ENCODE measurements at regions not wholly inside any gene's neighbourhood (a gene's known extent, or its start where the extent isn't known, plus 50 kb on each side); places are given as distances from the start of the nearest gene placed in this dataset.
A peak's percentile ranks its signal among the peaks of the same experiment; 100 is the strongest.
"Not testable (repeated sequence)": the region's sequence is repeated elsewhere in the genome, so short reads cannot be mapped to it uniquely, and the experiment has no call there.

- no peak for DNase-seq (ENCODE audit: low spot score)
Observed at GRCh38 chr5:155116456-155117251, 103.1 kb downstream of the KIF4B start.

DNA sequence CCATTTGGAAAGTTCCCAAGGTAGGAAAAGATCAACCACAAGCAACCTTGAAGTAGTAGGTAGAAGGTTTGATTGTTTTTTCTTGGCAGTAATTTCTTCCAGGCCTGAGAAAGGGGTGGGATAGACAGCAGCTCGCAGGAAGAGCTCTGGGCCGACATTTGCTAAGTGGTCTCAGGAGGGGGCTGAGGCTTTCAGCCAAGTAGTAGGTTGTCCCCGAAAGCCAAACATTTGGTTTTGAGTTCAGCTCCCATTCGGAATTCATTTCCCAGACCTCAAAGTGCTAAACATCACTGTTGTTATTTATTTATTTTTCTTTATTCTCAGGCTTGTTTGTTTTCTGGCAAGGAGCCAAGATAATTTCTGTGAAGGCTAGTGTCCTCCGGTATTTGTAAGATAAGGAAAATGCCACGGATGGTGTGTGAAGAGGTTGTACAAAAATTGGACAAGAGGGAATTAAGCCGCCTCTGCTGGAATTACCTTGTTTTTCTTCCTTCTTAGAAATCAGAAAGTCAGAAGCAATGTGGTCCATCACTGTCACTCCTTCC, 112.1 kb downstream of the KIF4B start:
- no peak for DNase-seq (ENCODE audit: low spot score)

DNA sequence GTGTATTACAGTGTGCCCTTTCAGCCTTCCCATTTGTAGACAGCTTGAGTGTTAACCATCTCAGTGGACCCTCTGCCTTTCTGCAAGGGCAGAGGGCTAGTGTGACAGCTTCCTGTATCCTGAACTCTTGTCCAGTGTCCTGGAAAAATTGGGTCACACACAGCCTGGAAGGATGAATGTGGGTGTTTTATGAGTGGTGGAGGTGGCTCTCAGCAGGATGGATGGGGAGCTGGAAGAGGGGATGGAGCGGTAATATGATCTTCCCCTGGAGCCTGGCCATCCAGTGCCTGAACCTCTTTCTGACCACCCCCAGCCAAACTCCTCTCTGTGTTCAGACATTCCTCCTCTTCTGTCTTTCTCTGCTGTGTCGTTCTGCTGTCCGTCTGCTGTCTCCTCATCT, 113.0 kb downstream of the KIF4B start:
- no peak for DNase-seq (ENCODE audit: low spot score)

DNA sequence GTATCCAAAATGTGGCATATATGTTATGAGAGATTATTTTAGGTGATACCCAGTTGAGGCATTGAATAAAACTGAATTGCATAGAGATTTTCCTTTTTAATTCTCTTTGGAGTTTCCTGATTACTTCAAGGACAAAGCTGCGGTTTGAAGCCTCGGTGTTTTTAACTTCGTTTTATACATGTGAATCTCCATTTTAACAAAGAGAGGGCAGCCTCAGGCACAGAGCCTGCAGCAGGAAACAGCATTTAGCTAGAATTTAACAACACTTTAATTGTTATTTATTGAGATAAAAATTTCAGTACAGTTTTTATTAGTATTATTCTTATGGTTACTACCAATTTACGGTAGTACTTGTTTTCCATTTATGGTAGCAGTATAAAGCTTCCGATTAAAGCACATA, 114.0 kb downstream of the KIF4B start:
- no peak for DNase-seq (ENCODE audit: low spot score)

GRCh38 chr5:155128786-155129512, 115.4 kb downstream of the KIF4B start:
- DNase-seq (ENCODE audit: low spot score) = no peak

- DNase-seq (ENCODE audit: low spot score) = no peak
Observed at GRCh38 chr5:155129513-155129880, 115.9 kb downstream of the KIF4B start.

DNA sequence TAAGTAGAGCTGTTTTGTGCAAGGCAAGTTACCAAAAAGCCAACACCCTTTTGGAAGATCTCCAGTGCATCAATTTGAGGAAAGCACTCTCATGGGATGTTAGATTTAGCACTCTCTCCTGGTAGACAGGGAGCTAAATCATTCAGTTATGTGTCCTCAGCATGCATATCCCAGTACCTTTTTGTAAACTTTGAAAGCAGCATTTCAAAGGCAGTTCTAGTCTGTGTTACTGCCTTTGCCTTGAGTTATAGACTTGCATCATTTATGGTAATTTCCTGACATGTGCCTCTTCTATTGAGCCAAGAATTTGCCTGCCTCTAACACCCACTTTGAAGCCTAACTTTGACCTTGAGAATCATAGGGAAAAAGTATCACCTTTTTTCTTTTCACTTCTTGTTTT, 120.6 kb downstream of the KIF4B start:
- DNase-seq (ENCODE audit: low spot score) = no peak

- DNase-seq (ENCODE audit: low spot score) = no peak
Observed at GRCh38 chr5:155136216-155136850, 122.8 kb downstream of the KIF4B start.

- no peak for DNase-seq (ENCODE audit: low spot score)
Observed at GRCh38 chr5:155137683-155138082, 124.1 kb downstream of the KIF4B start.

GRCh38 chr5:155140646-155141045, 127.1 kb downstream of the KIF4B start:
- no peak for DNase-seq (ENCODE audit: low spot score)

- no peak for DNase-seq (ENCODE audit: low spot score)
Observed at GRCh38 chr5:155144956-155145355, 131.4 kb downstream of the KIF4B start.

- DNase-seq (ENCODE audit: low spot score) = peak; percentile 16
Observed at GRCh38 chr5:155147222-155147621, 133.7 kb downstream of the KIF4B start.

- no peak for DNase-seq (ENCODE audit: low spot score)
Observed at GRCh38 chr5:155148694-155149093, 135.1 kb downstream of the KIF4B start.

DNA sequence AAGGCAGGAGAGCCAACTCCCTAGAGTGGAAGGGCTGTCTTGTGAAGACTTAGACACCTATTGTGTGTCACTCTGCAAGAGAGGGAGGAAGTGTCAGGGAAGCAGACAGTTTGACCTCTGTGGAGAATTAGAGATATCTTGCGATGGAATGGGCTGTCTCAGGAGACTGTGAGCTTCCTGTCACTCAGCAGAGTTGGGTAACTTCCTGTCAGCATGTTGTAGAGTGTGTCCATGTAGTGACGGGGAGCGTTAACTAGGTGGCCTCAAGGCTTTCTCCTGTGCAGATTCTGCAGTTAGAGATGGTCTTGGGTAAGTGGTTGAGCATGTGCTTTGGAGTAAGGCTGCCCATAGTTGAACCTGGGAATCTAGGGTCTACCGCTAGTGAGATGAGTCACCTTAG, 136.5 kb downstream of the KIF4B start:
- no peak for DNase-seq (ENCODE audit: low spot score)

DNA sequence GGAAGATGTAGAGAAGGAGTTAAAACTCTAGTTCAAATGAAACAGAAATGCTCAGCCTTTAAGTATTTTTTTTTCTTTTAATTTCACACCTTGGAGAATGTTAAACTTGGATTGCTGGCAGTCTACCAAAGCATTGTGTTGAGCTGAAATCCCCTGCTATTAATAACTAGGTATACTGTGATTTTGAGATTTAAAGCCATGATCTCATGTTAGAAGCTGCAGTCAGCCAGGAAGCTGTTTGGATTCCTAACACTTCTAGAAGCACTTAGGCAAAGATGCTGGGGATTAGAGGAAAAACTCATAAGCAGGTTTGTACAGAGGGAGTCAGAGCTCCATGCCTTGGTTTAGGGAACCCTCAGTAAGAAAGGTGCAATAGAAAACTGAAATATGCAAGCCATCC, 141.4 kb downstream of the KIF4B start:
- no peak for DNase-seq (ENCODE audit: low spot score)

DNA sequence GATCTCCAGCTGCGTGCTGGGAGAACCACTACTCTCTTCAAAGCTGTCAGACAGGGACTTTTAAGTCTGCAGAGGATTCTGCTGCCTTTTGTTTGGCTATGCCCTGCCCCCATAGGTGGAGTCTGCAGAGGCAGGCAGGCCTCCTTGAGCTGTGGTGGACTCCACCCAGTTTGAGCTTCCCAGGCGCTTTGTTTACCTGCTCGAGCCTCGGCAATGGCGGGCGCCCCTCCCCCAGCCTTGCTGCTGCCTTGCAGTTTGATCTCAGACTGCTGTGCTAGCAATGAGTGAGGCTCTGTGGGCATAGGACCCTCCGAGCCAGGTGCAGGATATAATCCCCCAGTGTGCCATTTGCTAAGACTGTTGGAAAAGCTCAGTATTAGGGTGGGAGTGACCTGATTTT, 149.5 kb downstream of the KIF4B start:
- DNase-seq (ENCODE audit: low spot score) = not testable (repeated sequence)

DNA sequence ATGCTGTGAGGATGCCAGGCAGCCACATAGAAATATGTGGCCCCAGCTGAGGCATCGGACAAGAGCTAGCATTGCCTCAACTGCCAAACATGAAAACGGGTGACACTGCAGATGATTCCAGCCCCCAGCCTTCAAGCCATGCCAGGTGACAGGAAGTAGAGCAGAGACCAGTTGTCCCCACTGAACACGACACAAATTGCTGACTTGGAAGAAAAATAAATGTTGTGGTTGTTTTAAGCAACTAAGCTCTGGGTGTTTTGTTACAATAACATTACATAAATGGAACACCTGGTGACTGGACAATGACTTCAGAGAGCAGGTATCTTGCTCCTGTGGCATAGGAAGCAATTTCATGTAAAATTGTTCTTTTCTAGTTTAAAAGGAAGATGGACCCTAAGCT, 154.2 kb downstream of the KIF4B start:
- no peak for DNase-seq (ENCODE audit: low spot score)

- no peak for DNase-seq (ENCODE audit: low spot score)
Observed at GRCh38 chr5:155181542-155181941, 168.0 kb downstream of the KIF4B start.

DNA sequence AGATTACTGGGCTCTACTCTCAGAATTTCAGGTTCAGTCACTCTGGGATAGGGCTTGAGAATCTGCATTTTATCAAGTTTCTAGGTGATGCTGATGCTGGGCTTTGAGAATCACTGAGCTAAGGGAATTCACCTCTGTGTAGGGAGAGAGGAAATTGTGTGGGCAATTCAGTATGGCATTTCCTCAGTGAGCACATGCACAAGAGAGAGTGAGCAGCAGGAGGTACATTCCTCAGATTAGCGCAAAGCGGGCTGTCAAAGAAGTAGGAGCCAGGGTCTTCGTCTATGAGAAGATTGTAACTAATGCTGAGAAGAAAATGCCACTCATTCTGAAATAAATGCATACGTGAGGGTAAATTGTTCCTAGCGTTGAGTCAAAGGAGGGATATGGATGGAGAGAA, 175.9 kb downstream of the KIF4B start:
- no peak for DNase-seq (ENCODE audit: low spot score)

DNA sequence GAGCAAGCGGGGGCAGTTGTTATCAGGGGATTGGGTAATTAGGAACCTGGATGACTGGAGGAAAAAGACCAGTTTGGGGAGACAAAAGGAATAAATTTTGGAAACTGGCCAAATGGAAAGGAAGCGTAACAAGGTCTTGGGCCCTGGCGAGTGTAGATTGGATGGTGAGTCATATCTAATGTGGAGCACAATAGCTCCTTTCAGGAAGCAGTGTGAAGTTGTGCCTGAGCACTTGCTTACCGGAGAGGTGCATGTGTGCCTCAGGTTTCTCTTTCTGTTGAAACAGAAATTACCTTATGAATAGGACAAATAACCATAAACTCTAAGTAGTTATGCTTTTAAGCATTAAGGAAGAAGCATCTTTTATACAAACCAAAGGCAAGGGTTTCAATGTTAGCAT, 176.4 kb downstream of the KIF4B start:
- no peak for DNase-seq (ENCODE audit: low spot score)

GRCh38 chr5:155193029-155193428, 179.5 kb downstream of the KIF4B start:
- DNase-seq (ENCODE audit: low spot score) = no peak

DNA sequence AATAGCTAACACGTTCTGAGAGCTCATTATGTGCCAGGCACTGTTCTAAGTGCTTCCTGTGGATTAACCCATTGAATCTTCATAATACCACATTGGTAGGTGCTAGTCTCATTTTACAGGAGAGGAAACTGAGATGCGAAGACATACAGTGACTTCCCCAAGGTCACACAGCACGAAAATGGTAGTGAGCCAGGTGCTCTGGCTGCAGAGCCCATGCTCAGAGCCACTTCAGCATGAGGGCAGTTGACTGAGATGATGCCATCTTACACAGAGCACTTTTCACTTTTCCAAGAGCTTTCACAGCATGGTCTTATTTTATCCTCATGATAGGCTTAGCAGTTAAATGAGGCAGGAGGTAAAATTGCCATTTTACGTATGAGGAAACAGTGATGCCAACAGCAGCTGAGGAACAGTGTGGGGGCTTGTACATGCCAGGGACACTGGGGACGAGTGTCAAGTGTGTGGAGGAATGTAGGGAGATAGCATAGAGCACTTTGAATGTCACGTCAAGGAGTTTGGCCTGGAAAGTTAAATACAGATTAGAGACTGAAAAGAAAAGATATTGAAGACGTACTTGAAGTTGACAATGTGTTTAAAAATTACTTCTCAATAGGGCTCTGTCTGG, 180.0 kb downstream of the KIF4B start:
- no peak for DNase-seq (ENCODE audit: low spot score)

DNA sequence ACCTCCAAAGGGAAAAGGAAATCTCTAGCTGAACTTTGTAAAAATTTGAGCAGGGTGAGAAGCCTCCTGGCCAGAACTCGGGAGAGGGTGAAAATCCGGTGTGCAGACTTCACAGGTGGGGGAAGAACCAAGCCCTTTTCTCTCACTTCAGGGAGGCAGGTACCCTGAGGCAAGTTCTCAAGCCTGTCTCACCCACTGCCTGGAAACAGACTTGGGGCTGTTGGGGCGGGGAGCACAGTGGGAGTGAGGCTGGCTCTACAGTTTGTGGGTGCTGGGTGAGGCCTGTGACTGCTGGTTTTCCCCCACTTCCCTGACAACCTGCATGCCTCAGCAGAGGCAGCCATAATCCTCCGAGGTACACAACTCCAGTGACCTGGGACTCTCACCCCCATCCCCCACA, 187.1 kb downstream of the KIF4B start:
- no peak for DNase-seq (ENCODE audit: low spot score)
